GM23338 (cell line): ENCODE measurements at regions not wholly inside any gene's neighbourhood (a gene's known extent, or its start where the extent isn't known, plus 50 kb on each side); places are given as distances from the start of the nearest gene placed in this dataset.

ENCODE experiments used
- ATAC-seq: fragments of 200-7000 bp; cut with Tn5 transposase; 3 replicates; pipeline ENCODE4 v1.9.1; 2020
- DNase-seq: peaks from one replicate; pipeline ENCODE4 v3.0.0-alpha.2; 2015; ENCODE audit warnings: low spot score
- H2AFZ ChIP-seq: fragments of 200-600 bp; sonication (generic); 2 replicates; pipeline ENCODE4 v1.8.0; 2016; ENCODE audit warnings: antibody characterized with exemption, mild to moderate bottlenecking, moderate library complexity
- H3F3A ChIP-seq: fragments of 200-600 bp; sonication (generic); replicated peaks from 2 replicates; pipeline ENCODE4 v1.8.0; 2017; ENCODE audit warnings: antibody characterized with exemption, mixed run types, low read depth
- H3K27ac ChIP-seq: fragments of 200-600 bp; sonication (generic); 2 replicates; pipeline ENCODE4 v1.6.1; 2016; ENCODE audit warnings: low read depth
- H3K27me3 ChIP-seq: fragments of 200-600 bp; sonication (generic); 2 replicates; pipeline ENCODE4 v1.8.0; 2016; ENCODE audit warnings: mild to moderate bottlenecking, mixed run types, moderate library complexity; ENCODE audit not compliant: insufficient read depth
- H3K36me3 ChIP-seq: fragments of 200-600 bp; sonication (generic); 2 replicates; pipeline ENCODE4 v1.8.0; 2016; ENCODE audit warnings: mild to moderate bottlenecking; ENCODE audit not compliant: insufficient read depth
- H3K4me1 ChIP-seq: fragments of 200-600 bp; sonication (generic); 2 replicates; pipeline ENCODE4 v1.8.0; 2016; ENCODE audit warnings: mild to moderate bottlenecking, moderate library complexity; ENCODE audit not compliant: insufficient read depth
- H3K4me2 ChIP-seq: fragments of 200-600 bp; sonication (generic); 2 replicates; pipeline ENCODE4 v1.7.1; 2017; ENCODE audit warnings: mixed run types
- H3K4me3 ChIP-seq: fragments of 200-600 bp; sonication (generic); 2 replicates; pipeline ENCODE4 v1.6.1; 2016; ENCODE audit warnings: mixed run types
- H3K79me2 ChIP-seq: fragments of 200-600 bp; sonication (generic); replicated peaks from 2 replicates; pipeline ENCODE4 v1.8.0; 2017; ENCODE audit warnings: mild to moderate bottlenecking; ENCODE audit not compliant: insufficient read depth
- H3K9me2 ChIP-seq: fragments of 200-600 bp; sonication (generic); 2 replicates; pipeline ENCODE4 v1.8.0; 2017; ENCODE audit not compliant: insufficient read depth
- H4K20me1 ChIP-seq: fragments of 200-600 bp; sonication (generic); replicated peaks from 2 replicates; pipeline ENCODE4 v1.8.0; 2017; ENCODE audit warnings: mild to moderate bottlenecking; ENCODE audit not compliant: insufficient read depth
- H3K27ac Mint-ChIP-seq: 2 replicates; pipeline ENCODE4 v1.8.0; 2020; ENCODE audit warnings: inconsistent platforms, mild to moderate bottlenecking, moderate library complexity, mixed read lengths
- H3K27me3 Mint-ChIP-seq: 3 replicates; pipeline ENCODE4 v1.8.0; 2022; ENCODE audit warnings: low read depth, mild to moderate bottlenecking, moderate library complexity, mixed read lengths, inconsistent platforms; ENCODE audit not compliant: insufficient read depth, poor library complexity
- H3K36me3 Mint-ChIP-seq: 3 replicates; pipeline ENCODE4 v1.8.0; 2021; ENCODE audit warnings: low read depth, mild to moderate bottlenecking, inconsistent platforms, moderate library complexity, mixed read lengths
- H3K4me1 Mint-ChIP-seq: 3 replicates; pipeline ENCODE4 v1.8.0; 2020; ENCODE audit warnings: mild to moderate bottlenecking, inconsistent platforms, mixed read lengths
- H3K4me3 Mint-ChIP-seq: 3 replicates; pipeline ENCODE4 v1.8.0; 2021; ENCODE audit warnings: moderate library complexity, mild to moderate bottlenecking, inconsistent platforms, mixed read lengths
- H3K9me3 Mint-ChIP-seq: 3 replicates; pipeline ENCODE4 v1.8.0; 2020; ENCODE audit warnings: moderate library complexity, mild to moderate bottlenecking, inconsistent platforms, mixed read lengths
- CREB1 ChIP-seq: fragments of 250-450 bp; sonication (Bioruptor Pico); IDR thresholded peaks from 2 replicates; pipeline ENCODE4 v1.5.0; 2020; ENCODE audit warnings: low read depth, mild to moderate bottlenecking, moderate library complexity
- EZH2 ChIP-seq: fragments of 200-600 bp; sonication (generic); IDR thresholded peaks from one replicate; pipeline ENCODE4 v1.8.0; 2017; ENCODE audit warnings: antibody characterized with exemption, mild to moderate bottlenecking, low read depth; ENCODE audit not compliant: unreplicated experiment
- EZH2phosphoT487 ChIP-seq: fragments of 200-600 bp; sonication (generic); IDR thresholded peaks from one replicate; pipeline ENCODE4 v1.8.1; 2018; ENCODE audit warnings: antibody characterized with exemption; ENCODE audit not compliant: unreplicated experiment
- JUNB ChIP-seq: IDR thresholded peaks from one replicate; pipeline ENCODE4 v1.6.1; 2016; ENCODE audit warnings: antibody characterized with exemption; ENCODE audit not compliant: unreplicated experiment
- NANOG ChIP-seq: IDR thresholded peaks from 2 replicates; pipeline ENCODE4 v1.6.1; 2016; ENCODE audit warnings: antibody characterized with exemption, borderline replicate concordance
- POLR2AphosphoS5 ChIP-seq: IDR thresholded peaks from 2 replicates; pipeline ENCODE4 v1.6.1; 2016; ENCODE audit warnings: antibody characterized with exemption, low read depth
- STAT1 ChIP-seq: IDR thresholded peaks from one replicate; pipeline ENCODE4 v1.6.1; 2016; ENCODE audit warnings: antibody characterized with exemption; ENCODE audit not compliant: unreplicated experiment
- ZNF114 ChIP-seq: fragments of 250-450 bp; sonication (Bioruptor Pico); IDR thresholded peaks from 2 replicates; pipeline ENCODE4 v1.5.0; 2020; ENCODE audit warnings: mild to moderate bottlenecking, moderate library complexity
- ZNF331 ChIP-seq: fragments of 250-450 bp; sonication (Bioruptor Pico); IDR thresholded peaks from 2 replicates; pipeline ENCODE4 v1.5.0; 2020; ENCODE audit warnings: low read depth, mild to moderate bottlenecking, moderate library complexity
- TF ChIP-seq, protein P1 (sequence below): IDR thresholded peaks from one replicate; pipeline ENCODE4 v1.6.1; 2018; ENCODE audit warnings: antibody characterized with exemption; ENCODE audit not compliant: unreplicated experiment
- TF ChIP-seq, protein P2 (sequence below): fragments of 250-450 bp; sonication (Bioruptor Pico); IDR thresholded peaks from 2 replicates; pipeline ENCODE4 v1.5.0; 2020; ENCODE audit warnings: mild to moderate bottlenecking, moderate library complexity
- TF ChIP-seq, protein P3 (sequence below): IDR thresholded peaks from 2 replicates; pipeline ENCODE4 v1.6.1; 2016; ENCODE audit warnings: antibody characterized with exemption
- TF ChIP-seq, protein P4 (sequence below), 2 experiments: fragments of 200-600 bp in 1 of 2; sonication (generic) in 1 of 2; conservative IDR thresholded peaks; 2 replicates each; pipeline versions ENCODE4 v1.5.1 to v1.6.1; 2016 to 2017; ENCODE audit warnings: antibody characterized with exemption in 2 of 2, low read depth in 2 of 2, mild to moderate bottlenecking in 2 of 2, moderate library complexity in 1 of 2

DNA sequence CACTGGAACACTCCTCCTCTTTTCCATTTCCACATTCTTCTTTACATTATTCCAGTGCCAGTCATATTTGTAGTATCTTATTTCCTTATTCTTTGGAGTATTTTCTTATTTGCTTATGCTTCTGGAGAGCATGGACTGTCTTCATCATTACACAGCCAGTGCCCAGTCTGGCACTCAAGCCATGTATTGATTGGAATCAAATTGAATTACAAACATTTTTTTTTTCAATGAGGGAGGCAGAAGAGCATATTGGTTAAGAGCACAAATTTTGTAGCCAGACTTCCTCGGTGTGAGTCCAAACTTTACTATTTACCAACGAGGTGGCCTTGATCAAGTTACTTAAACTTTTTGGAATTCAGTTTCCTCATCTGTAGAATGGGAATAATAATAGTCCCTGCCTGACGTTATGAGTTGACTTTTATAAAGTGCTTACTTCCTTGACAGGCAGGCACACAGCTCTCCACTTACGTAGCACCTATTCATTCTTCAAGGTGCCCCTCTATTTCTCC lies 186.6 kb upstream of the BCL6 start:
- Mint-ChIP-seq H3K4me3 (no peak overlapping the region), H3K27me3 (no peaks in the 10 kb centered on the region), H3K9me3 (no peaks in the 10 kb centered on the region), H3K36me3 (no peaks in the 10 kb centered on the region), H3K27ac (no peak overlapping the region), H3K4me1 (no peaks in the 10 kb centered on the region; the same call in 2 of the 3 replicates)
- TF ChIP-seq, protein P1, sequence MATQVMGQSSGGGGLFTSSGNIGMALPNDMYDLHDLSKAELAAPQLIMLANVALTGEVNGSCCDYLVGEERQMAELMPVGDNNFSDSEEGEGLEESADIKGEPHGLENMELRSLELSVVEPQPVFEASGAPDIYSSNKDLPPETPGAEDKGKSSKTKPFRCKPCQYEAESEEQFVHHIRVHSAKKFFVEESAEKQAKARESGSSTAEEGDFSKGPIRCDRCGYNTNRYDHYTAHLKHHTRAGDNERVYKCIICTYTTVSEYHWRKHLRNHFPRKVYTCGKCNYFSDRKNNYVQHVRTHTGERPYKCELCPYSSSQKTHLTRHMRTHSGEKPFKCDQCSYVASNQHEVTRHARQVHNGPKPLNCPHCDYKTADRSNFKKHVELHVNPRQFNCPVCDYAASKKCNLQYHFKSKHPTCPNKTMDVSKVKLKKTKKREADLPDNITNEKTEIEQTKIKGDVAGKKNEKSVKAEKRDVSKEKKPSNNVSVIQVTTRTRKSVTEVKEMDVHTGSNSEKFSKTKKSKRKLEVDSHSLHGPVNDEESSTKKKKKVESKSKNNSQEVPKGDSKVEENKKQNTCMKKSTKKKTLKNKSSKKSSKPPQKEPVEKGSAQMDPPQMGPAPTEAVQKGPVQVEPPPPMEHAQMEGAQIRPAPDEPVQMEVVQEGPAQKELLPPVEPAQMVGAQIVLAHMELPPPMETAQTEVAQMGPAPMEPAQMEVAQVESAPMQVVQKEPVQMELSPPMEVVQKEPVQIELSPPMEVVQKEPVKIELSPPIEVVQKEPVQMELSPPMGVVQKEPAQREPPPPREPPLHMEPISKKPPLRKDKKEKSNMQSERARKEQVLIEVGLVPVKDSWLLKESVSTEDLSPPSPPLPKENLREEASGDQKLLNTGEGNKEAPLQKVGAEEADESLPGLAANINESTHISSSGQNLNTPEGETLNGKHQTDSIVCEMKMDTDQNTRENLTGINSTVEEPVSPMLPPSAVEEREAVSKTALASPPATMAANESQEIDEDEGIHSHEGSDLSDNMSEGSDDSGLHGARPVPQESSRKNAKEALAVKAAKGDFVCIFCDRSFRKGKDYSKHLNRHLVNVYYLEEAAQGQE: no peak
- no peak for TF ChIP-seq JUNB
- TF ChIP-seq, protein P2, sequence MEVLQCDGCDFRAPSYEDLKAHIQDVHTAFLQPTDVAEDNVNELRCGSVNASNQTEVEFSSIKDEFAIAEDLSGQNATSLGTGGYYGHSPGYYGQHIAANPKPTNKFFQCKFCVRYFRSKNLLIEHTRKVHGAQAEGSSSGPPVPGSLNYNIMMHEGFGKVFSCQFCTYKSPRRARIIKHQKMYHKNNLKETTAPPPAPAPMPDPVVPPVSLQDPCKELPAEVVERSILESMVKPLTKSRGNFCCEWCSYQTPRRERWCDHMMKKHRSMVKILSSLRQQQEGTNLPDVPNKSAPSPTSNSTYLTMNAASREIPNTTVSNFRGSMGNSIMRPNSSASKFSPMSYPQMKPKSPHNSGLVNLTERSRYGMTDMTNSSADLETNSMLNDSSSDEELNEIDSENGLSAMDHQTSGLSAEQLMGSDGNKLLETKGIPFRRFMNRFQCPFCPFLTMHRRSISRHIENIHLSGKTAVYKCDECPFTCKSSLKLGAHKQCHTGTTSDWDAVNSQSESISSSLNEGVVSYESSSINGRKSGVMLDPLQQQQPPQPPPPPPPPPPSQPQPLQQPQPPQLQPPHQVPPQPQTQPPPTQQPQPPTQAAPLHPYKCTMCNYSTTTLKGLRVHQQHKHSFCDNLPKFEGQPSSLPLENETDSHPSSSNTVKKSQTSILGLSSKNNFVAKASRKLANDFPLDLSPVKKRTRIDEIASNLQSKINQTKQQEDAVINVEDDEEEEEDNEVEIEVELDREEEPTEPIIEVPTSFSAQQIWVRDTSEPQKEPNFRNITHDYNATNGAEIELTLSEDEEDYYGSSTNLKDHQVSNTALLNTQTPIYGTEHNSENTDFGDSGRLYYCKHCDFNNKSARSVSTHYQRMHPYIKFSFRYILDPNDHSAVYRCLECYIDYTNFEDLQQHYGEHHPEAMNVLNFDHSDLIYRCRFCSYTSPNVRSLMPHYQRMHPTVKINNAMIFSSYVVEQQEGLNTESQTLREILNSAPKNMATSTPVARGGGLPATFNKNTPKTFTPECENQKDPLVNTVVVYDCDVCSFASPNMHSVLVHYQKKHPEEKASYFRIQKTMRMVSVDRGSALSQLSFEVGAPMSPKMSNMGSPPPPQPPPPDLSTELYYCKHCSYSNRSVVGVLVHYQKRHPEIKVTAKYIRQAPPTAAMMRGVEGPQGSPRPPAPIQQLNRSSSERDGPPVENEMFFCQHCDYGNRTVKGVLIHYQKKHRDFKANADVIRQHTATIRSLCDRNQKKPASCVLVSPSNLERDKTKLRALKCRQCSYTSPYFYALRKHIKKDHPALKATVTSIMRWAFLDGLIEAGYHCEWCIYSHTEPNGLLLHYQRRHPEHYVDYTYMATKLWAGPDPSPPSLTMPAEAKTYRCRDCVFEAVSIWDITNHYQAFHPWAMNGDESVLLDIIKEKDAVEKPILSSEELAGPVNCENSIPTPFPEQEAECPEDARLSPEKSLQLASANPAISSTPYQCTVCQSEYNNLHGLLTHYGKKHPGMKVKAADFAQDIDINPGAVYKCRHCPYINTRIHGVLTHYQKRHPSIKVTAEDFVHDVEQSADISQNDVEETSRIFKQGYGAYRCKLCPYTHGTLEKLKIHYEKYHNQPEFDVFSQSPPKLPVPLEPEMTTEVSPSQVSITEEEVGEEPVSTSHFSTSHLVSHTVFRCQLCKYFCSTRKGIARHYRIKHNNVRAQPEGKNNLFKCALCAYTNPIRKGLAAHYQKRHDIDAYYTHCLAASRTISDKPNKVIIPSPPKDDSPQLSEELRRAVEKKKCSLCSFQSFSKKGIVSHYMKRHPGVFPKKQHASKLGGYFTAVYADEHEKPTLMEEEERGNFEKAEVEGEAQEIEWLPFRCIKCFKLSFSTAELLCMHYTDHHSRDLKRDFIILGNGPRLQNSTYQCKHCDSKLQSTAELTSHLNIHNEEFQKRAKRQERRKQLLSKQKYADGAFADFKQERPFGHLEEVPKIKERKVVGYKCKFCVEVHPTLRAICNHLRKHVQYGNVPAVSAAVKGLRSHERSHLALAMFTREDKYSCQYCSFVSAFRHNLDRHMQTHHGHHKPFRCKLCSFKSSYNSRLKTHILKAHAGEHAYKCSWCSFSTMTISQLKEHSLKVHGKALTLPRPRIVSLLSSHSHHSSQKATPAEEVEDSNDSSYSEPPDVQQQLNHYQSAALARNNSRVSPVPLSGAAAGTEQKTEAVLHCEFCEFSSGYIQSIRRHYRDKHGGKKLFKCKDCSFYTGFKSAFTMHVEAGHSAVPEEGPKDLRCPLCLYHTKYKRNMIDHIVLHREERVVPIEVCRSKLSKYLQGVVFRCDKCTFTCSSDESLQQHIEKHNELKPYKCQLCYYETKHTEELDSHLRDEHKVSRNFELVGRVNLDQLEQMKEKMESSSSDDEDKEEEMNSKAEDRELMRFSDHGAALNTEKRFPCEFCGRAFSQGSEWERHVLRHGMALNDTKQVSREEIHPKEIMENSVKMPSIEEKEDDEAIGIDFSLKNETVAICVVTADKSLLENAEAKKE (CRISPR knock-in tag): no peak
- TF ChIP-seq ZNF114: no peak
- TF ChIP-seq ZNF331 (CRISPR knock-in tag): no peak
- TF ChIP-seq CREB1: no peak
- TF ChIP-seq EZH2phosphoT487: no peak
- TF ChIP-seq POLR2AphosphoS5: no peak
- no peak for TF ChIP-seq NANOG
- TF ChIP-seq, protein P3, sequence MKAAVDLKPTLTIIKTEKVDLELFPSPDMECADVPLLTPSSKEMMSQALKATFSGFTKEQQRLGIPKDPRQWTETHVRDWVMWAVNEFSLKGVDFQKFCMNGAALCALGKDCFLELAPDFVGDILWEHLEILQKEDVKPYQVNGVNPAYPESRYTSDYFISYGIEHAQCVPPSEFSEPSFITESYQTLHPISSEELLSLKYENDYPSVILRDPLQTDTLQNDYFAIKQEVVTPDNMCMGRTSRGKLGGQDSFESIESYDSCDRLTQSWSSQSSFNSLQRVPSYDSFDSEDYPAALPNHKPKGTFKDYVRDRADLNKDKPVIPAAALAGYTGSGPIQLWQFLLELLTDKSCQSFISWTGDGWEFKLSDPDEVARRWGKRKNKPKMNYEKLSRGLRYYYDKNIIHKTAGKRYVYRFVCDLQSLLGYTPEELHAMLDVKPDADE: no peak
- no peak for TF ChIP-seq EZH2
- TF ChIP-seq STAT1: no peak
- TF ChIP-seq, protein P4, sequence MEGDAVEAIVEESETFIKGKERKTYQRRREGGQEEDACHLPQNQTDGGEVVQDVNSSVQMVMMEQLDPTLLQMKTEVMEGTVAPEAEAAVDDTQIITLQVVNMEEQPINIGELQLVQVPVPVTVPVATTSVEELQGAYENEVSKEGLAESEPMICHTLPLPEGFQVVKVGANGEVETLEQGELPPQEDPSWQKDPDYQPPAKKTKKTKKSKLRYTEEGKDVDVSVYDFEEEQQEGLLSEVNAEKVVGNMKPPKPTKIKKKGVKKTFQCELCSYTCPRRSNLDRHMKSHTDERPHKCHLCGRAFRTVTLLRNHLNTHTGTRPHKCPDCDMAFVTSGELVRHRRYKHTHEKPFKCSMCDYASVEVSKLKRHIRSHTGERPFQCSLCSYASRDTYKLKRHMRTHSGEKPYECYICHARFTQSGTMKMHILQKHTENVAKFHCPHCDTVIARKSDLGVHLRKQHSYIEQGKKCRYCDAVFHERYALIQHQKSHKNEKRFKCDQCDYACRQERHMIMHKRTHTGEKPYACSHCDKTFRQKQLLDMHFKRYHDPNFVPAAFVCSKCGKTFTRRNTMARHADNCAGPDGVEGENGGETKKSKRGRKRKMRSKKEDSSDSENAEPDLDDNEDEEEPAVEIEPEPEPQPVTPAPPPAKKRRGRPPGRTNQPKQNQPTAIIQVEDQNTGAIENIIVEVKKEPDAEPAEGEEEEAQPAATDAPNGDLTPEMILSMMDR (conservative IDR thresholded peaks at IDR 0.05; ENCODE audit: low read depth in 2 of 2): no peak
- Histone ChIP-seq H3K79me2 (no peaks in the 10 kb centered on the region), H3K27me3 (no peaks in the 10 kb centered on the region), H3K9me2 (peaks cover 3% of the 10 kb centered on the region), H4K20me1 (no peaks in the 10 kb centered on the region), H3F3A (no peaks in the 10 kb centered on the region), H3K4me1 (no peaks in the 10 kb centered on the region), H3K4me2 (no peak overlapping the region), H2AFZ (no peak overlapping the region), H3K36me3 (no peaks in the 10 kb centered on the region), H3K27ac (no peak overlapping the region), H3K4me3 (no peak overlapping the region)
- no peak for DNase-seq
- no peak for ATAC-seq
